ENCODE measurements at regions not wholly inside any gene's neighbourhood (a gene's known extent, or its start where the extent isn't known, plus 50 kb on each side); places are given as distances from the start of the nearest gene placed in this dataset.

DNA sequence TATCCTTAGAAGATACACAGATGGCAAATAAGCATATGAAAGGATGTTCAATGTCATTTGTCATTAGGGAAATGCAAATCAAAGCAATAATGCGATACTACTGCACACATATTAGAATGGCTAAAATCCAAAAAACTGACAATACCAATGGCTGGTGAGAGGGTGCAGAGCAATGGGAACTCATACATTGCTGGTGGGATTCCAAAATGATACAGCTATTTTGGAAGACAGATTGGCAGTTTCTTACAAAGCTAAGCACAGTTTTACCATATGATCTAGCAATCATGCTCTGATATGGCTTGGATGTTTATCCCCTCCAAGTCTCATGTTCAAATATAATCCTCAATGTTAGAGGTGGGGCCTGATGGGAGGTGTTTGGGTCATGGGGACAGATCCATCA lies 122.6 kb downstream of the KCTD15 start:
- no peak overlapping the region for H2BK5ac ChIP-seq (ENCODE audit: low read length)
- H3K4me1 ChIP-seq (ENCODE audit: control insufficient read depth in 2 of 2, insufficient read depth in 1 of 2, low read depth in 1 of 2, low read length in 2 of 2): no peaks in the 10 kb centered on the region
- no peak overlapping the region for H3K27ac ChIP-seq (replicated peaks; ENCODE audit: low read length)
- no peaks in the 10 kb centered on the region for H3K79me1 ChIP-seq (ENCODE audit: low read depth, low read length)
- no peaks in the 10 kb centered on the region for H3K9me3 ChIP-seq (replicated peaks in 1 of 2; ENCODE audit: control insufficient read depth in 2 of 2, insufficient read depth in 1 of 2, low read depth in 1 of 2, low read length in 2 of 2)
- H3K4me3 ChIP-seq (ENCODE audit: low read length in 2 of 2): no peak overlapping the region
- H2AK5ac ChIP-seq (ENCODE audit: low read depth, low read length): no peak overlapping the region
- H3K14ac ChIP-seq (ENCODE audit: low read length): no peak overlapping the region
- no peak overlapping the region for H2BK15ac ChIP-seq (ENCODE audit: low read length)
- no peak overlapping the region for H2BK120ac ChIP-seq (ENCODE audit: low read depth, low read length)
- no peak overlapping the region for H4K8ac ChIP-seq (ENCODE audit: low read depth, low read length)
- H3K4ac ChIP-seq (ENCODE audit: low read length): no peak overlapping the region
- H2AFZ ChIP-seq (ENCODE audit: low read length): no peak overlapping the region
- no peak for DNase-seq (ENCODE audit: low spot score)
- no peak overlapping the region for H3K9ac ChIP-seq (ENCODE audit: low read depth, low read length, poor library complexity)
- no peaks in the 10 kb centered on the region for H3K27me3 ChIP-seq (ENCODE audit: control insufficient read depth in 3 of 3, insufficient read depth in 3 of 3, low read depth in 1 of 3, low read length in 3 of 3)
- no peak overlapping the region for H3K4me2 ChIP-seq (ENCODE audit: insufficient read depth, low read length, poor library complexity, severe bottlenecking)
- no peak overlapping the region for H3K18ac ChIP-seq (ENCODE audit: low read length)
- no peaks in the 10 kb centered on the region for H3K36me3 ChIP-seq (replicated peaks in 1 of 2; ENCODE audit: control insufficient read depth in 2 of 2, insufficient read depth in 2 of 2, low read length in 2 of 2)
- no peak overlapping the region for H3K23ac ChIP-seq (ENCODE audit: low read depth, low read length, poor library complexity)
- no peak overlapping the region for H4K91ac ChIP-seq (ENCODE audit: low read depth, low read length, poor library complexity)
- no peak overlapping the region for H2BK12ac ChIP-seq (ENCODE audit: low read length)
- no CpG with 5 or more reads among the region's 1 CpG for WGBS, 2 donors (ENCODE audit: extremely low coverage in 2 of 2, insufficient read length in 2 of 2, insufficient replicate concordance in 1 of 2)

DNA sequence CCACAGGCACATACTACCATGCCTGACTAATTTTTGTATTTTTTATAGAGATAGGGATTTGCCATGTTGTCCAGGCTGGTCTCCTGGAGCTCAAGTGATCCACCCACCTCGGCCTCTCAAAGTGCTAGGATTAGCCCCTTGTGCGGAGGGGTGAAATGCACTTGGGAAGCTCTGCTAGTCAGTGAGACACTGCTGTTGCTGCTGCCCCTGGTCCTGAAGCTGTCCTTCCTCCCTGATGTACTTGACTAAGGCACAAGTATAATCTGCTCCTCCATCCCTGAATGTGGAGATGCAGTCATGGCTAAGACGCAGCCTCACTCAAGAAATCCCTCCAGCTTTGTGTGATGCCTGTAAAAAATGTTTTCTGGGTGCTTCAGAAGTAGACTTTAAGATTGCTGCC lies 124.5 kb downstream of the KCTD15 start:
- H3K4me2 ChIP-seq (ENCODE audit: insufficient read depth, low read length, poor library complexity, severe bottlenecking): no peak overlapping the region
- no peak overlapping the region for H3K27ac ChIP-seq (replicated peaks; ENCODE audit: low read length)
- no peaks in the 10 kb centered on the region for H3K4me1 ChIP-seq (ENCODE audit: control insufficient read depth in 2 of 2, insufficient read depth in 1 of 2, low read depth in 1 of 2, low read length in 2 of 2)
- no peak overlapping the region for H4K8ac ChIP-seq (ENCODE audit: low read depth, low read length)
- no peak for DNase-seq (ENCODE audit: low spot score)
- H3K14ac ChIP-seq (ENCODE audit: low read length): no peak overlapping the region
- no peaks in the 10 kb centered on the region for H3K27me3 ChIP-seq (ENCODE audit: control insufficient read depth in 3 of 3, insufficient read depth in 3 of 3, low read depth in 1 of 3, low read length in 3 of 3)
- no peak overlapping the region for H2BK120ac ChIP-seq (ENCODE audit: low read depth, low read length)
- H2AK5ac ChIP-seq (ENCODE audit: low read depth, low read length): no peak overlapping the region
- H2BK12ac ChIP-seq (ENCODE audit: low read length): no peak overlapping the region
- H3K36me3 ChIP-seq (replicated peaks in 1 of 2; ENCODE audit: control insufficient read depth in 2 of 2, insufficient read depth in 2 of 2, low read length in 2 of 2): no peaks in the 10 kb centered on the region
- no peak overlapping the region for H2AFZ ChIP-seq (ENCODE audit: low read length)
- no peak overlapping the region for H3K4me3 ChIP-seq (ENCODE audit: low read length in 2 of 2)
- H3K18ac ChIP-seq (ENCODE audit: low read length): no peak overlapping the region
- H3K9ac ChIP-seq (ENCODE audit: low read depth, low read length, poor library complexity): no peak overlapping the region
- WGBS, 2 donors (ENCODE audit: extremely low coverage in 2 of 2, insufficient read length in 2 of 2, insufficient replicate concordance in 1 of 2): no CpG with 5 or more reads among the region's 3 CpGs
- no peaks in the 10 kb centered on the region for H3K79me1 ChIP-seq (ENCODE audit: low read depth, low read length)
- no peak overlapping the region for H4K91ac ChIP-seq (ENCODE audit: low read depth, low read length, poor library complexity)
- no peak overlapping the region for H2BK15ac ChIP-seq (ENCODE audit: low read length)
- no peak overlapping the region for H3K23ac ChIP-seq (ENCODE audit: low read depth, low read length, poor library complexity)
- no peaks in the 10 kb centered on the region for H3K9me3 ChIP-seq (replicated peaks in 1 of 2; ENCODE audit: control insufficient read depth in 2 of 2, insufficient read depth in 1 of 2, low read depth in 1 of 2, low read length in 2 of 2)
- no peak overlapping the region for H2BK5ac ChIP-seq (ENCODE audit: low read length)
- no peak overlapping the region for H3K4ac ChIP-seq (ENCODE audit: low read length)

DNA sequence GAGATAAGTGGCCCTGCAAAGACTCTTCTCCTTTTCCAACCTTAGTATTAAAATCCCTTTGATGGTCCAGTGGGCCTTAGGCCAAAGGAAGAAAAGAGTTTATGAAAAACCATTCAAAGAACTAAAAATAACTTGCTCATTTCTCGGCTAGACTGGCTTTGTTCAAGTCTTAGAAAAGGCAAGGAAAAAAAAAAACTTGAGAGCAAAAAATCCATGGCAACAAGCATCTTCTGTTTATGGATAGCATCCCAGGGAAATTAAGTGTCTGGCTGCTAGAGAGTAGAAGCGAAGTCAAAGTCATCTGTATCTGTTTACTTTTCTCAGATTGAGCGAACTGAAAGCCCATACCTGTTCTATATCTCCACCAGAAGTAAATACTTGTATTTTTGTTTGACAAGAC lies 129.6 kb downstream of the KCTD15 start:
- Histone ChIP-seq H3K27ac (replicated peaks; ENCODE audit: low read length) (no peak overlapping the region), H3K4me1 (ENCODE audit: control insufficient read depth in 2 of 2, insufficient read depth in 1 of 2, low read depth in 1 of 2, low read length in 2 of 2) (no peaks in the 10 kb centered on the region), H3K23ac (ENCODE audit: low read depth, low read length, poor library complexity) (no peak overlapping the region), H3K9ac (ENCODE audit: low read depth, low read length, poor library complexity) (no peak overlapping the region), H2BK120ac (ENCODE audit: low read depth, low read length) (no peak overlapping the region), H3K9me3 (replicated peaks in 1 of 2; ENCODE audit: control insufficient read depth in 2 of 2, insufficient read depth in 1 of 2, low read depth in 1 of 2, low read length in 2 of 2) (no peaks in the 10 kb centered on the region), H2BK15ac (ENCODE audit: low read length) (no peak overlapping the region), H3K79me1 (ENCODE audit: low read depth, low read length) (no peaks in the 10 kb centered on the region), H3K4me3 (ENCODE audit: low read length in 2 of 2) (no peak overlapping the region), H2BK12ac (ENCODE audit: low read length) (no peak overlapping the region), H4K91ac (ENCODE audit: low read depth, low read length, poor library complexity) (no peak overlapping the region), H4K8ac (ENCODE audit: low read depth, low read length) (no peak overlapping the region), H3K27me3 (ENCODE audit: control insufficient read depth in 3 of 3, insufficient read depth in 3 of 3, low read depth in 1 of 3, low read length in 3 of 3) (peaks cover 0 to 2% (median 0%) of the 10 kb centered on the region in 3 experiments), H2BK5ac (ENCODE audit: low read length) (no peak overlapping the region), H3K36me3 (replicated peaks in 1 of 2; ENCODE audit: control insufficient read depth in 2 of 2, insufficient read depth in 2 of 2, low read length in 2 of 2) (no peaks in the 10 kb centered on the region), H3K4me2 (ENCODE audit: insufficient read depth, low read length, poor library complexity, severe bottlenecking) (no peak overlapping the region), H2AK5ac (ENCODE audit: low read depth, low read length) (no peak overlapping the region), H2AFZ (ENCODE audit: low read length) (no peak overlapping the region), H3K4ac (ENCODE audit: low read length) (no peak overlapping the region), H3K18ac (ENCODE audit: low read length) (no peak overlapping the region), H3K14ac (ENCODE audit: low read length) (no peak overlapping the region)
- WGBS, 2 donors (ENCODE audit: extremely low coverage in 2 of 2, insufficient read length in 2 of 2, insufficient replicate concordance in 1 of 2): no CpG with 5 or more reads among the region's 3 CpGs
- DNase-seq (ENCODE audit: low spot score): no peak

DNA sequence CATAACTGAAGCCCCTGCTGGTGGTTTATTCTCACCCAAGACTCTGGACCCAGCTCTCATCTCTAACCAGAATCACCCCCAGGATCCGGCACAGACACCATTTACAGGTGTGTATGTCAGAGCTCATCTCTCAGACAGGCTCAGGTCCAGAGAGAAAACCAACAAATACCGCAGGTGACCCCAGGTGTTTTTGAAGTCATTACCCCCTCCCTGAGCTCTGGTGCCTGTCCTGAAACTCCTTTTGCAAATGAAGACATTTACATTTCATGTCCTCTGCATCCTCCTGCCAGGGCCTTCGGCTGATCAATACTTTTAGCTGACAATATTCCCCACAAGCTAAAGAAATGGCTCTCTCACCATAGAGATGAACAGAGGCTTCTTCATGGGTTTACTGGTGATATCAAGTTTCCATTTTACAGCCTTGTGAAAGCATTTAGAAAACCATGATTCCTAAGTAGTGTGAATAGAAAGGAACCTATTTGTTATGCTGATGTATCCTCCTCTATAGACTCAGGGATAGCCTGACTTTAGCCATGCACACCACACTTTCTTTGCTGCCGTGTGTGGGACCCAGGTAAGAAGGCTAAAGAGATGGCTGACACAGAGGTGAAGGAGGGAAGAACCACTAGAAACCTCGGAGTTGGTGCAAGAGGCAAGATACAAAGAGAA lies 131.3 kb downstream of the KCTD15 start:
- Histone ChIP-seq H2AFZ (ENCODE audit: low read length) (no peak overlapping the region), H3K4me2 (ENCODE audit: insufficient read depth, low read length, poor library complexity, severe bottlenecking) (no peak overlapping the region), H3K18ac (ENCODE audit: low read length) (no peak overlapping the region), H3K9me3 (replicated peaks in 1 of 2; ENCODE audit: control insufficient read depth in 2 of 2, insufficient read depth in 1 of 2, low read depth in 1 of 2, low read length in 2 of 2) (no peaks in the 10 kb centered on the region), H2AK5ac (ENCODE audit: low read depth, low read length) (no peak overlapping the region), H3K27me3 (ENCODE audit: control insufficient read depth in 3 of 3, insufficient read depth in 3 of 3, low read depth in 1 of 3, low read length in 3 of 3) (peaks cover 0 to 2% (median 0%) of the 10 kb centered on the region in 3 experiments), H3K23ac (ENCODE audit: low read depth, low read length, poor library complexity) (no peak overlapping the region), H3K4ac (ENCODE audit: low read length) (no peak overlapping the region), H2BK15ac (ENCODE audit: low read length) (no peak overlapping the region), H3K79me1 (ENCODE audit: low read depth, low read length) (no peaks in the 10 kb centered on the region), H3K4me1 (ENCODE audit: control insufficient read depth in 2 of 2, insufficient read depth in 1 of 2, low read depth in 1 of 2, low read length in 2 of 2) (no peaks in the 10 kb centered on the region), H3K9ac (ENCODE audit: low read depth, low read length, poor library complexity) (no peak overlapping the region), H3K27ac (replicated peaks; ENCODE audit: low read length) (no peak overlapping the region), H3K36me3 (replicated peaks in 1 of 2; ENCODE audit: control insufficient read depth in 2 of 2, insufficient read depth in 2 of 2, low read length in 2 of 2) (no peaks in the 10 kb centered on the region), H3K4me3 (ENCODE audit: low read length in 2 of 2) (no peak overlapping the region), H2BK120ac (ENCODE audit: low read depth, low read length) (no peak overlapping the region), H4K91ac (ENCODE audit: low read depth, low read length, poor library complexity) (no peak overlapping the region), H4K8ac (ENCODE audit: low read depth, low read length) (no peak overlapping the region), H2BK12ac (ENCODE audit: low read length) (no peak overlapping the region), H3K14ac (ENCODE audit: low read length) (no peak overlapping the region), H2BK5ac (ENCODE audit: low read length) (no peak overlapping the region)
- no peak for DNase-seq (ENCODE audit: low spot score)
- WGBS, 2 donors (ENCODE audit: extremely low coverage in 2 of 2, insufficient read length in 2 of 2, insufficient replicate concordance in 1 of 2): no CpG with 5 or more reads among the region's 5 CpGs
